ENCODE measurements at regions not wholly inside any gene's neighbourhood (a gene's known extent, or its start where the extent isn't known, plus 50 kb on each side); places are given as distances from the start of the nearest gene placed in this dataset.
"Not testable (repeated sequence)": the region's sequence is repeated elsewhere in the genome, so short reads cannot be mapped to it uniquely, and the experiment has no call there.

DNA sequence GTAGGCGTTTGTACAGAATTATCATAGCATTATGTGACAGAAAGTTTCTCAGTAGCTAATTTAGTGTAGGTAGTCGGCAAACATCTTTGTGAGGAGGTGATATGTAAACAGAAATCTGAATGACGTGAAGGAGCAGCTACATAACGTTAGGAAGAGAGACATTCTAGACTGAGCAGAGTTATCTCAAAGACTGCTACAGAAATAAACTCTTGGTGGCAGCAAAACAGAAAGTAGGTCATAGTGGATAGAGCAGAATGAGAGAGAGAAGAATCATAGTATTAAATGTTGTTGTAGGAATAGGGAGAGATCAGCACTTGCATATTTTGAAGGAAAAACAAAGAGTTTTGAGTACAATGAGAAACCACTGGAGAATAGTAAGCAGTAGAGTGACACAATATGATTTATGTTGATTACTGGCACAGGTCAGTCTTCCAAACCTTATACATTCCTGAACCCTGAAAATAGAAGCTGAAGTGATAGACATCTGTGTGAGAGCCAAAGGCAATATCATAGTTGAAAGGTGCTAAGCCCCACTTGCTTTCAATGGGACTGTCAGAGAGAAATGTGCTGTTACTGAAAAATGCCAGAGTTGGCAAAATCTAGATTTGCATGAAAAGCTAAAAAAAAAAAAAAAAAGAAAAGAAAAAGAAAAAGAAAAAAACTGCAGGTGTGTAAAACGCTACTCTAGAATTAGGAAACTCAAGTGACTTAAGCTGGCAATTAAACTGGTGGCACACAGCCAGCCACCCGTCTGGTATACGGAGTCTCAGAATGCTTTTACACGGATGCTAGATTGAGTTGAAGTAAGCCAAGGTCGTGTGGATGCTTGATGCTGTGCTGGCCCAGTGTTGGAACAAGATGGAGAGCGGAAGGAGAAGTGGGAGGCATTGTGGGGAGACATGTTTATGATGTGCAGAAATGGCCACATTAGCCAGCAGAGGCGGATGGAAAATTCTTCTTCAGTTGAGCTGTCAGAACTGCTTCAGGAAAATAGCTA is 750.2 kb upstream of the HS3ST1 start:
- DNase-seq (ENCODE audit: low read depth), result no peak

DNA sequence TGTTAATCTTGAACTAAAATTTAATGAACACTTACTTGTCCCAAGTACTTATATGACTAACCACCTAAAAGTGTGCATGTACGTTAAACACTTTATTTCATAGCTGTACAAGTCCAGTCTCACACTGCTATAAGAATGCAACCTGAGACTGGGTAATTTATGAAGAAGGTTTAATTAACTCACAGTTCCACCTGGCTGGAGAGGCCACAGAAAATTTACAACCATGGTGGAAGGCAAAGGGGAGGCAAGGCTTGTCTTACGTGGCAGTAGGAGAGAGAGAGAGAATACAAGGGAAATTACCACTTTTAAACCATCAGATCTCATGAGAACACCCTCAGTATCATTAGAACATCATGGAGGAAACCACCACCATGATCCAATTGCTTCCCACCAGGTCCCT is 748.7 kb upstream of the HS3ST1 start:
- DNase-seq (ENCODE audit: low read depth), result no peak

DNA sequence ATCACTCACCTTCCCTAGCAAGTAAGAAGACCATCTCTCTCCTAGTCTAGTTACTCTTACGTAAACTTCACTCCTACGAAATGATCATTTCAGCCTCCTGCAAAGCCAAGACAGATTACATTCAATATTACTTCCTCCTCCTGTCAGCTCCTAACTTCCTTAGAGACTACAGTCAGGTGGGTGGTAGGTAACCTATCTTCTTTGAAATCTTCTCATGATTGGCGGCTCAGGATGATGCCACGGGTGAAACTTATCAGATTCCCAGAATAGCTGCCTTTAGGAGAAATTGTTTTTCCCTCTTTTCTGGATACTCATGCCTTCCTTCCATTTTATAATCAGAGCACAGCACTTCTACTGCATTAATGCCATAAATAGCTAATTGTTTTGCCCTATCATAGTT is 744.8 kb upstream of the HS3ST1 start:
- DNase-seq (ENCODE audit: low read depth), result no peak

DNA sequence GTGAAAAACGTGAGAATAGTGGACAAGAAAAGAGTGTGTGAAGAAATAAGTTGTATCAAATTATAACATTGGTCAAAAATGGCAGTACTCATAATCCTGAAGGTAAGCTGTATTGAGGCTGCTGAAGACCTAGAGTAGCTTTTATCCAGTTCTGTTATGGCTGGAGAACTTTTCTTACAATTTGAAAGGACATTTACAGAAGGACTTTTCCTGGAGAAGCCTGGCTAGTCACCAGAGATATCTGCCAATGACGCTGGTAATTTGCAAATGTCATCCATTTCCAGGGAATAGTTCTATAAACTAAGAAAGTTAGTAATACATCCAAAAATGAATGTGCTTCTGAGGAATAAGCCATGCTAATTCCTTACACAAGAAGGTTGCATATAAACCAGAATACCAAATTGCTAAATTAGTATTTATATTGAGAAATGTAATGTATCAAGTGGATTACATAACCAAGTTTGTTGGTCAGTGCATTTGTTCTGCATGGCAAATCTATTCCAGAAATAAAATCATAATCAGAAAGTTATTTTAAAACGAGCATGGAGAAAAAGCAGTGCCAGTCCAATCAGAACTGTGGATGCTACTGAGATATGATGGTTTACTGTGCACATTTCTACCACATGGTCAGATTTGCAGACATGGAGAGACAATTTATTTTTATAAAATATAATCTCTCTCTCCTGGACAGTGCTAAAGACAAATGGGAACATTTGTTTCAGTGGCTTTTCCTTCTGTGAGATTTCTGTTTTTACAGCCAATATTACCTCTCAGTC is 743.7 kb upstream of the HS3ST1 start:
- no peak for DNase-seq (ENCODE audit: low read depth)

DNA sequence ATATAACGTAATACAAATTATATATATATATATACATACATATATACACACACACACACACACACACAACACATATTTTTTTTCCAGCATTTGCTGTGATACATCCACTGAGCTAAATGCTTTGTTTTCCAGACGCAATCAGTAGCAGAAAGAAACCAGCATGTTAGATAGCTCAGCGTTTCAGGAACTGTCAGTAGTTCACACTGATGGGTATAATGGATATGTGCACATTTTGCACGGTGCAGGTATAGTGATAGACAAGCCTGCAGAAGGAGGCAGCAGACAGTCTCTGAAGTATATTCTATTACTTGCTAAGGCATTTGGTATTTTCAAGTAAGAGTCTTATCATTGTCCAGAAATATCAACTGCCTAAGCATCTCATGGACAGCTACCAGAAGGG is 741.6 kb upstream of the HS3ST1 start:
- DNase-seq (ENCODE audit: low read depth), result no peak

DNA sequence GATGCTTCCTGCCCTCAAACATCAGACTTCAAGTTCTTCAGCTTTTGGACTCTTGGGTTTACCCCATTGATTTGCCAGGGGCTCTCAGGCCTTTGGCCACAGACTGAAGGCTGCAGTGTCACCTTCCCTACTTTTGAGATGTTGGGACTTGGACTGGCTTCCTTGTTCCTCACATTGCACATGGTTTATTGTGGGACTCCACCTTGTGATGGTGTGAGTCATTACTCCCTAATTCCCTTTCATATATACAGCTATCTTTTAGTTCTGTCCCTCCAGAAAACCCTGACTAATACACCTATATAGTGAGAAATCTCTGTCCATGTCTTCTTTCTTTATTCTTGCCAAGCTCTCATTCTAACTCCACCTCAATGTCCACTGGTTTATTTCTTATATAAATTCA is 736.9 kb upstream of the HS3ST1 start:
- DNase-seq (ENCODE audit: low read depth), result no peak

DNA sequence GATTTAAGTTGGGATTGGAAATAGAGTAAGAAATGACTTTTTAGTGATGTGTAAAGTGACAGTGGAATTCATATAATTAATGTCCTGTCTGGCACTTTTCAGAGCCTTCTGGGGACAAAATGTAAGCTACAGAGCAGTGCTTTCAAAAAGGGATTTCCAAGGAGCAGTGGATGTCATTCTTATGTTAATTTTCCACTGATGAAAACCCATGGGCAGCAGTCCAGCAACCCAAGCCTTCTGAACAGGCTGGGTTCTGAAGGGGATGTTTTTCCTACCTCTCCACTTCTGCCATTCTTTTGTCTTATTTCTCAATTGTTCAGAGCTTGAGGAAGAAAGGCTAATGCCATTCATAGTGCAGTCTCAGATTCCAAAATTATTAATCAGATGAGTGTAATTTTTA is 717.6 kb upstream of the HS3ST1 start:
- no peak for DNase-seq (ENCODE audit: low read depth)

DNA sequence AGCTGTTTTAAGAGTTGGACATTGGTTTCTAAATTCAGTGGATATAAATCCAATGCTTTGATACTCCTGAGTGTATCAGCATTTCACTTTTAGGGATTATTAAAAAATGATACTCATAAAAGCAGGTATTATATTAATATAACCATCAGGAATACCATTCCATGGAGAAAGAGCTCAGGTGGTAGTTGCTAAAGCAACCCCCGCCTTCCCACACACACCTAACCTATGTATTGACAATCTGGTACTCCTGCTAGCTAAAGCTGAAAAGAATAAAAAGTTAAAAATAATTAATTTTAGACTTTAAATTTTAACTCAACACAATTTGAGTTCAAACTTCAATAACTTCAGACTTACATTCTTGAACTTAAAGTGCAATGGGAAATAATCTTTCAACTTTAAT is 717.1 kb upstream of the HS3ST1 start:
- no peak for DNase-seq (ENCODE audit: low read depth)

DNA sequence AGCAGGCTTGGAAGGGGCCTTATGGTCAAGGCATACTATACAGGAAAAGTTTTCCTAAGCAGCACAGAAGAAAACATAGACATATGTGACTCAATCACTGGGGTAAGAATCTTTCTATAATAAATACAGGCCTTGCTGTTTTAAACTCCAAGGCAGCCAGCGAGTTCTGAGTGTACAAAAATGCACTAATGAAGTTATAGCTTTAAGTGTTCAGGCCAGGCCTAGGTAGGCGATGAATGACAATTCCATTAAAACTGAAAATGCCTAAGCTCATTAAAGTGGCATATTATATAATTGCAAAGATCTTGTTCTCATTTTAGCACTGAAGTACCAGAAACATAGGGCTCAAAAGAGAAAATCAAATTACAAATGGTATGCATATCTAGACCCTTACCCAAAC is 716.4 kb upstream of the HS3ST1 start:
- DNase-seq (ENCODE audit: low read depth), result no peak

DNA sequence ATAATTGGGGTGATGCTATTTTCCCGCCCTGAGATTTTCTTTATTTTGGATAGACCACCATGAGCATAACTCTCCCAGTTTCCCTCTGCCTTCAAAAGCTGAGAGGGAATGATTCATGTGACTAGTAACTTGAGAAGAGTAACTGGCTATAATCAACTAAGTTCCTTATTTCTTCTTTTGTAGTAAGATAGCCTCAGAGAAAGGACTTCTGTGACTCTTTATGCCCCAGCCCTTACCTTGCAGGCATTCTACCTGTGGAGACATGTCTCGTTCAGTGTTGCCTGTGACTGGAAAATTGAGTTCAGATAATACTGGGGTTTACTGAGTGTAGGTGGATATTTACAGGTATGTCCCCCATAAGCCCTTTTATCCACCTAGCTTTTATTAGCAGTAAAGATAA is 715.4 kb upstream of the HS3ST1 start:
- DNase-seq (ENCODE audit: low read depth), result no peak

DNA sequence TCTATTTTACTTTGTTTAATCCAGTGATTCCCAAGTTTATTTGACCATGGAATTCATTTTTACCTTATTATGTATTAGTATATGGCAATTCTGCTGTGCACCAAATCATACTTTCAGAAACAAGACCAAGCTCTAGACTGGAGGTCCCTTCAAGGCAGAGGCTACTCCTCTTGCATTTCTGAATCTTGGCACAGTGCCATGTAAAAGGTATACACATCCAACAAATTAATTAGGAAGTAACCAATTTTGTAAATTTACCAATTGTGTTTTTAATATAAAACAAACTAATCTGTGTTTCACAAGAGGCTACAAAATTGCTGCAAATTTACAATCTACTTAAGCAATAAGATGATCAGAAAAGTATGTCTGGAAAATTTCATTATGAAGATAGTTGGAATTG is 712.2 kb upstream of the HS3ST1 start:
- no peak for DNase-seq (ENCODE audit: low read depth)

DNA sequence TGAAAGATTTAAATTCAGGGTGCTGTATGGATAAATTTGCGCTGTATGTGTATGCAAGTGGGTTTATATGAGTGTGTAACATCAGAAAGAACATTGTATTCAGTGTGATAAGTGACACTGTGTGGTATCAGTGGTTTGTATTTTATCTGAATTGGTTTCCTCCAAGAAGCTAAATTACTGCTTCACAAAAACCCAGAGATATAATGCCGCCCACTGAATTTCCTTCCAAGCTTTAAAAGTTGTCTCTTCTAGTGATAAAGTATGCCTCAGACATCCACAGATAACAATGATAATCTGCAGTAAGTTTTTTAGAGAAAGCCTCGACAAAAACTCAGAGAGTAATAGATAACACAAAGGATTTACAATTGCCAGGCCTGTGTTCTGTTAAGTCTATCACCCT is 710.6 kb upstream of the HS3ST1 start:
- no peak for DNase-seq (ENCODE audit: low read depth)

DNA sequence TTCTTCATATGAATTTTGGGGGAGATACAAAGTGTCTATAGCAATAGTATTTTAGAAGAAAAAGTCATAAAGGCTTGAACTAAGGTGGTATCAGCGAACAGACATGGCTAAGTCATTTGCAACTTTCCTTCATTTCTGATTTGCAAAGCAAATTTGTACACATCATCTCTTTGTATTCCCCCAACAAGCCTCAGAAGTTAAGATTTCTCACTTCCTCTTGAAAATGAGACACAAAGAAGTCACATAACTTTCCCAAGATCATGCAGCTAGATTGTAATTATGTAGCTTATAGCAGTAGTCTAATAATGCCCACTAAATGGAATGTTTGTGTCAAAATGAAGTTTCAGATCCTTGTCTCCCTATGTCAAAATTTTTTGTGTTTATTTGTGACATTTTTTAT is 709.8 kb upstream of the HS3ST1 start:
- DNase-seq (ENCODE audit: low read depth), result no peak

DNA sequence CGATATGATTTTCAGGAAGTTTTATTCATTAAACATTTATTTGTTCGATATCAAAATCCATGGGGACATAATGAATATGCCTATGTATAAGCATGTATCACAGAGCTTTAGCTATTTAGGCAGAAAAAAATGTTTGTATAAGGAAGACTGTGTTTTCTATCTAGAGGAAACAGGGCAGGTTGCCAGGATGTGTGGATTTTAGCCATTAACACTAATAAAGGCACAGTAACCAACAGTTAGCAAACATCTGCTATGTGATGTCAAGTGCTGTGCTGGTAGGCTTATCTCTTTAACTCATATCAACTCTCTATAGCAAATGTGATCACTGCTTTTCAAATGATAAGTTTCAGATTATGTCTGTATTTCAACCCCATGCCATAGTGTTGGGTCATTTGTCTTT is 708.9 kb upstream of the HS3ST1 start:
- DNase-seq (ENCODE audit: low read depth), result no peak

DNA sequence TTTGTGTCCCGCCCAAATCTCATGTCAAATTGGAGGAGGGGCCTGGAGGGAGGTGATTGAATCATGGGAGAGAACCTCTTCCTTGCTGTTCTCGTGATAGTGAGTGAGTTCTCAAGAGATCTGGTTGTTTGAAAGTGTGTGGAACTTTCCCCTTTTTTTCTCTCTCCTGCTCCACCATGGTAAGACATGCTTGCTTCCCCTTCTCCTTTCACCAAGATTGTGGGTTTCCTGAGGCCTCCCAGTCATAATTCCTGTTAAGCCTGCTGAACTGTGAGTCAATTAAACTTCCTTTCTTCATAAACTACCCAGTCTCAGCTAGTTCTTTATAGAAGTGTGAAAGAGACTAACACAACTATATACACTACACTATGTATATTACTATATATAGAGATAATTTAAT is 697.8 kb upstream of the HS3ST1 start:
- DNase-seq (ENCODE audit: low read depth), result no peak

DNA sequence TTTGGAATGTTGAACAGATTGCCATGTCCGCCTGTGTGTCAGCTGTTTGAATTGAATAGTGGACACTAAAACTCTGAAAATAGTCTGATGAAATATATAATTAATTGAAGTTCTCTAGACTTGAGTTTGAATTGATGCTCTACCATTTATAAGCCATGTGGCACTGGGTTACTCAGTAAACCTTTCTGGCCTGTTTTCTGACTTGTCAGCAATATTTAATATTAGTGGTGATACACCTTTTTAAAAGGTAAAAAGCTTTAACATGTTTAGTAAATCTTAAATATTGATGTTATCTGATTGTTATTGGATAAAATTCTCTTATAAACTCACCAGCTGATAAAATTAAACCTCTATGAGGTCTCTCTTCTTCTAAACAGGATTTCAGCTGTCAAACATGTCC is 695.4 kb upstream of the HS3ST1 start:
- DNase-seq (ENCODE audit: low read depth), result no peak

DNA sequence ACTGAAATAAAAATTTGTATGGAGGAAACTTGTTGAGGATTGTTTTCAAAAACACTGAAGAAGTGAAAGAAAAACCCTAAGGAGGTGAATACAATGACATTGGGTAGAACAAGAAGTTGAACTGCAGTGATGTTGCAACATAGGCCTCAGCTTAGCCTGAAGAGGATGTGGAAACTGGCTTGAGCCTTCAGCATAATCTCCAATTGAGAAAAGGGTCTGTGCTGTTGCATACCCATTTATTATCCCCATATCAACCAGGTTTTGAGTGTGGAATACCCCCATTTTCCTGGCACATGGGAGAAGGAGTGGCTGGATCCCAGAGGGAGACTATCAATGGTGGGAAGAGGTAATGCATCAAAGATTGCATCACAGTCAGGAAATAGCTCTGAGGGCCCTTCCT is 695.0 kb upstream of the HS3ST1 start:
- no peak for DNase-seq (ENCODE audit: low read depth)

DNA sequence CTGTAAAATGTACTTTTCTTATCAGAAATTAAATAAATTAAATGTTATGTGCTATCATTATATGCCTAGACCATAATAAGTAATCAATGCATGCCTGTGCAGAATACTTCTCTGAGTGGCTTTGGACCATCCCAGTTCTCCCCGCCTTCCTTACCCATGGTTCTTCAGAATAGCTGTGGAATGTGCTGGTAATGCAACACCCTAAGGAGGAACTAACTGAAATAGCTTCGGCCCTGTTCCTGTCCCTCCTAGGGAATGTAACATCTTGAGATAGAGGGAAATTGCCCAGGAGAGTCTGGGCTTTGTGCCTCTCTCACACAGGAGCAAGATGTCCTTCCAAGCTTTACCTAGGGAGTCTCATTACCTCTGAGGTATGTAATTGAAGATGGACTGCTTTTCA is 693.6 kb upstream of the HS3ST1 start:
- DNase-seq (ENCODE audit: low read depth), result no peak

DNA sequence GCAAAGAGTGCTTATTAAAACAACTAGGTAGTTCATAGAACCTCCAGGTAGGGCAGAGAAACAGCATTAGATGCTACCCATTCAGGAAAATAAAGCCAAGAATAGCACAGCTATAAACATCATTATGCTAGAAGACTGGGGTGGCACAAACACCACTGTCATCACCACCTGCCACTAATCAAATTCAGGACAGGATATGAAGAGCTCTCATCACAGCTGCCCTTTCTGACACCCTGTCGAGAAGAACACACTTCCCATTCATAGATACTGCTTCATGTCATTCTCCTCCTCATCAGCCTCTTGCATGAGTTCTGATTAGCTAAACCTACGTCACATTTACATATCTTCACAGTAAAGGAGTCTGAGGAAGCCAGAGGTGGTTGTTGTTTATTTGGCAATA is 692.3 kb upstream of the HS3ST1 start:
- DNase-seq (ENCODE audit: low read depth), result no peak

DNA sequence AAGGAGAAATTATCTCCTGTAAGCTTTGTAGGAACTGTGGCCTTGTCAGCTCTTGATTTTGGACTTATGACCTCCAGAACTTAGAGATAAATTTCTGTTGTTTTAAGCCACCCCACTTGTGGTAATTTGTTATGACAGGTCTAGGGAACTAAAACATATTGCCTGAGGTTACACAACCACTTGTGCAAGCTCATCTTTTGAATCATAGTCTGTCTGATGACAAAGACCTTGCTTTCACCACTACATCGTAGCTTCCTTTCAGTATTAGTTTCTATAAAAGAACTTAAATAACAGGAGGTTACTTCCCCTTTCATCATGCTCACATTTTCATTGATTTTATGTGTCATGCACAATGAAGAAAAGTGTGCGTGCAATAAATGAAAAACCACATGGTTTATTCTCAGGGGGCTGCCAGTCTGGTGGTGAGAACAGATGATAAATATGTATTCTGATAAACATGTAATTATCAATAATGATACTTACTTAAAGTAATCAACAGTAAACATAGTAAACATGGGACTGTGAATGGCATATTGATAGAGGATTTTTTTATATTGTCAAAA is 690.0 kb upstream of the HS3ST1 start:
- no peak for DNase-seq (ENCODE audit: low read depth)

DNA sequence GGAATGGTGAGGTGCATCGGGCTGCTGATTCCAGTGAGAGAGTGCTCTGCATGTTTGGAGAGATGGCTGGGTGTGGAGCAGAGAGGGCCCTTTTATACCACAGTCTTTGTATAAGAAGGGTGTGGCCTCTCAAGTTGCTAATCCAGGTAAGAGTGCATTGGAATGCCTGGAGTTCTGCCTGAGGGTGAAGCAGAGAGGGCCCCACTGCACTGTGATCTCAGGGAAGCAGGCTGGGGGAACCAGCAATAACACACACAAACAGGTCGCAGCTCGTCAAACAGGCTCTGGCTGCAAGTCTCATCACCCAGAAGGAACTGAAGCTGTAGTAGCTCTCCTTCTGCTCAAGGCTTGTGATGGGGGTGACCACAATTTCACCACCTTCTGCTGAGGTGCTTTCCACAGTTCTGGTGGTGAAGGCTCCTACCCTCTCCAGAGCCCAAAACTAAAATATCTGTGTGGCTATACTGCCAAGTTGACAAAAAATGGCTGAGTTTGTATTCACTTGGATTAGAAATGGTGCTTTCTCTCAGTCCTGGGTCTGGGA is 687.4 kb upstream of the HS3ST1 start:
- no peak for DNase-seq (ENCODE audit: low read depth)

DNA sequence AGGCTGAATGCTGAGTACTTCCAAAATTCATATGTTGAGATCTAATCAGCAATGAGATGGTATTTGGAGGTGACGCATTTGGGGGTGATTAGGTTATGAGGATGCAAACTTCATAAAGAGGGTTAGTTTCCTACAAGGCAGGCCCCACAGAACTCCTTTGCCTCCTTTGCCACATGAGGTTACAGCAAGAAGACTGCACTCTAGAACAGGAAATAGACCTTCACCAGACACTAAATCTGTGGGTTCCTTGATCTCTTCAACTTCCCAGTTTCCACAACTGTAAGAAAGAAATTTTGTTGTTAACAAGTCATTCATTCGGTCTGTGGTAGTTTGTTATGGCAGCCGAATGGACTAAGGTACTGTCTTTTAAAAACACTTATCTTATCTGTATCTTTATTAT is 681.9 kb upstream of the HS3ST1 start:
- DNase-seq (ENCODE audit: low read depth), result no peak

DNA sequence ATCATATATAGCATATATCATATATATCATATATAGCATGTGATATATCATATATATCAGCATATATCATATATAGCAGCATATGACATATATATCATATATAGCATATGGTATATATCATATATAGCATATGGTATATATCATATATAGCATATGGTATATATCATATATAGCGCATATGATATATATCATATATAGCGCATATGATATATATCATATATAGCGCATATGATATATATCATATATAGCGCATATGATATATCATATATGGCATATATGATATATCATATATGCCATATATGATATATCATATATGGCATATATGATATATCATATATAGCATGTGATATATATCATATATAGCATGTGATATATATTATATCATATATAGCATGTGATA is 680.4 kb upstream of the HS3ST1 start:
- not testable (repeated sequence) for DNase-seq (ENCODE audit: low read depth)

Measured in RPMI7951 (cell line).